ENCODE measurements at regions not wholly inside any gene's neighbourhood (a gene's known extent, or its start where the extent isn't known, plus 50 kb on each side); places are given as distances from the start of the nearest gene placed in this dataset.

- TF ChIP-seq GATA2 (IDR thresholded peaks at IDR 0.05; ENCODE audit: low read depth, low read length) (no peak), GATA3 (IDR thresholded peaks at IDR 0.05; ENCODE audit: low read depth, low read length) (no peak)
Measured at GRCh38 chr15:98433346-98433745, 215.0 kb upstream of the IGF1R start.
